H9 (cell line): ENCODE measurements at regions not wholly inside any gene's neighbourhood (a gene's known extent, or its start where the extent isn't known, plus 50 kb on each side); places are given as distances from the start of the nearest gene placed in this dataset.

Experiments
- DNase-seq: peaks from one replicate; pipeline ENCODE4 v3.0.0-alpha.2; 2017
- H2AFZ ChIP-seq: one replicate; pipeline ENCODE4 v1.6.1; 2013; ENCODE audit warnings: mild to moderate bottlenecking, low read length, control low read depth, moderate library complexity
- H2AK5ac ChIP-seq: 2 replicates; pipeline ENCODE4 v1.6.1; 2013; ENCODE audit warnings: low read length, control low read depth, mixed read lengths; ENCODE audit not compliant: insufficient read length
- H2BK120ac ChIP-seq: one replicate; pipeline ENCODE4 v1.6.1; 2013; ENCODE audit warnings: low read depth, mild to moderate bottlenecking, low read length, control low read depth, inconsistent platforms; ENCODE audit not compliant: poor library complexity, severe bottlenecking
- H2BK12ac ChIP-seq: 2 replicates; pipeline ENCODE4 v1.6.1; 2013; ENCODE audit warnings: low read length, control low read depth, mixed read lengths, low read depth; ENCODE audit not compliant: insufficient read length
- H2BK15ac ChIP-seq: 2 replicates; pipeline ENCODE4 v1.6.1; 2013; ENCODE audit warnings: low read depth, low read length, control low read depth
- H2BK20ac ChIP-seq: one replicate; pipeline ENCODE4 v1.6.1; 2013; ENCODE audit warnings: low read depth, mild to moderate bottlenecking, low read length, control low read depth, inconsistent platforms; ENCODE audit not compliant: poor library complexity, severe bottlenecking
- H2BK5ac ChIP-seq: 2 replicates; pipeline ENCODE4 v1.6.1; 2013; ENCODE audit warnings: low read length, control low read depth, mixed read lengths; ENCODE audit not compliant: insufficient read length
- H3K14ac ChIP-seq: 2 replicates; pipeline ENCODE4 v1.6.1; 2013; ENCODE audit warnings: low read length, control low read depth; ENCODE audit not compliant: insufficient read depth
- H3K18ac ChIP-seq: 2 replicates; pipeline ENCODE4 v1.6.1; 2013; ENCODE audit warnings: low read depth, mild to moderate bottlenecking, mixed read lengths, low read length, control low read depth; ENCODE audit not compliant: insufficient read length
- H3K23ac ChIP-seq: 2 replicates; pipeline ENCODE4 v1.6.1; 2013; ENCODE audit warnings: low read length, control low read depth, mixed read lengths, low read depth; ENCODE audit not compliant: insufficient read length
- H3K23me2 ChIP-seq: 2 replicates; pipeline ENCODE4 v1.6.1; 2013; ENCODE audit warnings: low read depth, mild to moderate bottlenecking, mixed read lengths, low read length, control low read depth; ENCODE audit not compliant: insufficient read length, poor library complexity, severe bottlenecking
- H3K27ac ChIP-seq: 2 replicates; pipeline ENCODE4 v1.5.1; 2013; ENCODE audit warnings: low read length, control low read depth, mixed read lengths, low read depth; ENCODE audit not compliant: insufficient read length
- H3K27me3 ChIP-seq: 2 replicates; pipeline ENCODE4 v1.6.1; 2013; ENCODE audit warnings: low read length, control low read depth, inconsistent platforms; ENCODE audit not compliant: insufficient read depth
- H3K4ac ChIP-seq: 2 replicates; pipeline ENCODE4 v1.6.1; 2013; ENCODE audit warnings: low read depth, mild to moderate bottlenecking, control low read depth, inconsistent platforms, low read length, moderate library complexity
- H3K4me1 ChIP-seq: 2 replicates; pipeline ENCODE4 v1.6.1; 2013; ENCODE audit warnings: low read length, control low read depth, inconsistent platforms; ENCODE audit not compliant: insufficient read depth
- H3K4me2 ChIP-seq: 2 replicates; pipeline ENCODE4 v1.6.1; 2013; ENCODE audit warnings: low read length, control low read depth, mixed read lengths; ENCODE audit not compliant: insufficient read length, insufficient read depth
- H3K56ac ChIP-seq: 2 replicates; pipeline ENCODE4 v1.6.1; 2013; ENCODE audit warnings: low read depth, mild to moderate bottlenecking, mixed read lengths, low read length, control low read depth; ENCODE audit not compliant: insufficient read length
- H3K79me1 ChIP-seq: 2 replicates; pipeline ENCODE4 v1.6.1; 2013; ENCODE audit warnings: low read depth, mild to moderate bottlenecking, moderate library complexity, low read length, control low read depth, inconsistent platforms; ENCODE audit not compliant: insufficient read depth, poor library complexity, severe bottlenecking
- H3K79me2 ChIP-seq: 2 replicates; pipeline ENCODE4 v1.6.1; 2013; ENCODE audit warnings: low read length, control low read depth, inconsistent platforms; ENCODE audit not compliant: insufficient read depth
- H3K9ac ChIP-seq: 2 replicates; pipeline ENCODE4 v1.6.1; 2013; ENCODE audit warnings: low read length, control low read depth, mixed read lengths; ENCODE audit not compliant: insufficient read length; ENCODE audit errors: extremely low read depth
- H3K9me3 ChIP-seq: one replicate; pipeline ENCODE4 v1.6.1; 2013; ENCODE audit warnings: low read depth, low read length, inconsistent platforms; ENCODE audit not compliant: control insufficient read depth
- H3T11ph ChIP-seq: one replicate; pipeline ENCODE4 v1.6.1; 2013; ENCODE audit warnings: mild to moderate bottlenecking, low read length, control low read depth, inconsistent platforms
- H4K20me1 ChIP-seq: one replicate; pipeline ENCODE4 v1.6.1; 2013; ENCODE audit not compliant: control insufficient read depth, insufficient read length, insufficient read depth
- H4K5ac ChIP-seq: 2 replicates; pipeline ENCODE4 v1.6.1; 2013; ENCODE audit warnings: low read depth, mild to moderate bottlenecking, mixed read lengths, low read length, control low read depth; ENCODE audit not compliant: insufficient read length
- H4K8ac ChIP-seq: replicated peaks from 2 replicates; pipeline ENCODE4 v1.6.1; 2013; ENCODE audit warnings: low read length, control low read depth, mixed read lengths, low read depth; ENCODE audit not compliant: insufficient read length
- H4K91ac ChIP-seq: 2 replicates; pipeline ENCODE4 v1.6.1; 2013; ENCODE audit warnings: low read depth, mild to moderate bottlenecking, moderate library complexity, mixed read lengths, low read length, control low read depth; ENCODE audit not compliant: insufficient read length
- H3K27ac Mint-ChIP-seq, 3 experiments: 2 replicates in 2 of 3; 3 replicates in 1 of 3; pipeline ENCODE4 v1.8.0; 2020 to 2021; ENCODE audit warnings: mixed read lengths in 3 of 3, mild to moderate bottlenecking in 1 of 3, moderate library complexity in 1 of 3
- H3K27me3 Mint-ChIP-seq: 2 replicates; pipeline ENCODE4 v1.8.0; 2021; ENCODE audit warnings: low read depth, mild to moderate bottlenecking, moderate library complexity, mixed read lengths
- H3K36me3 Mint-ChIP-seq, 3 experiments: 2 replicates in 2 of 3; 3 replicates in 1 of 3; pipeline ENCODE4 v1.8.0; 2020 to 2021; ENCODE audit warnings: low read depth in 3 of 3, mixed read lengths in 3 of 3; ENCODE audit not compliant: insufficient read depth in 1 of 3
- H3K4me1 Mint-ChIP-seq, 2 experiments: 2 replicates each; pipeline ENCODE4 v1.8.0; 2020; ENCODE audit warnings: mixed read lengths in 2 of 2
- H3K4me3 Mint-ChIP-seq, 2 experiments: 2 replicates in 1 of 2; 3 replicates in 1 of 2; pipeline ENCODE4 v1.8.0; 2020 to 2021; ENCODE audit warnings: mild to moderate bottlenecking in 2 of 2, mixed read lengths in 2 of 2, moderate library complexity in 1 of 2
- H3K9me3 Mint-ChIP-seq, 2 experiments: 2 replicates in 1 of 2; 3 replicates in 1 of 2; pipeline ENCODE4 v1.8.0; 2020; ENCODE audit warnings: mild to moderate bottlenecking in 2 of 2, mixed read lengths in 2 of 2, moderate library complexity in 1 of 2
- whole genome bisulfite sequencing: extraction: QIAGEN DNeasy Blood & Tissue Kit; methylation state at CpG from one replicate; pipeline ENCODE4 v1.1.7; 2013; ENCODE audit warnings: missing lambda C conversion rate, low lambda C conversion rate, mixed read lengths; ENCODE audit not compliant: insufficient read length; ENCODE audit errors: extremely low coverage; 5-methylcytosine and 5-hydroxymethylcytosine counted together
- TF ChIP-seq, protein P1 (sequence below): fragments of 200-600 bp; sonication (generic); conservative IDR thresholded peaks from 3 replicates; pipeline ENCODE4 v1.8.0; 2021; ENCODE audit warnings: antibody characterized with exemption, mild to moderate bottlenecking

- Histone ChIP-seq H3K79me1 (no peaks in the 10 kb centered on the region), H2BK20ac (no peak overlapping the region), H4K91ac (no peak overlapping the region), H3K18ac (no peak overlapping the region), H3K23ac (no peak overlapping the region), H2BK5ac (no peak overlapping the region), H3K27ac (no peak overlapping the region), H3K79me2 (no peaks in the 10 kb centered on the region), H2BK12ac (no peak overlapping the region), H3K4me2 (no peak overlapping the region), H3K4me1 (no peaks in the 10 kb centered on the region; the same call in 1 of the 2 replicates), H3K56ac (no peak overlapping the region), H2AK5ac (no peak overlapping the region), H3K4ac (no peak overlapping the region), H4K5ac (no peak overlapping the region), H3T11ph (no peak overlapping the region), H3K9me3 (no peaks in the 10 kb centered on the region), H3K14ac (no peak overlapping the region), H2BK15ac (no peak overlapping the region), H2BK120ac (no peak overlapping the region), H2AFZ (no peak overlapping the region), H4K8ac (no peak overlapping the region), H3K27me3 (no peaks in the 10 kb centered on the region), H3K9ac (no peak overlapping the region), H4K20me1 (no peaks in the 10 kb centered on the region), H3K23me2 (no peaks in the 10 kb centered on the region)
- H3K27ac Mint-ChIP-seq: no peak overlapping the region; a peak in 1 of 7 replicates
- H3K9me3 Mint-ChIP-seq: no peaks in the 10 kb centered on the region
- H3K4me1 Mint-ChIP-seq: peaks cover 6 to 8% of the 10 kb centered on the region in 2 experiments
- H3K27me3 Mint-ChIP-seq: no peaks in the 10 kb centered on the region
- no peaks in the 10 kb centered on the region for H3K36me3 Mint-ChIP-seq
- WGBS: no CpG with 5 or more reads among the region's 2 CpGs
- no peak for DNase-seq
- TF ChIP-seq, protein P1, sequence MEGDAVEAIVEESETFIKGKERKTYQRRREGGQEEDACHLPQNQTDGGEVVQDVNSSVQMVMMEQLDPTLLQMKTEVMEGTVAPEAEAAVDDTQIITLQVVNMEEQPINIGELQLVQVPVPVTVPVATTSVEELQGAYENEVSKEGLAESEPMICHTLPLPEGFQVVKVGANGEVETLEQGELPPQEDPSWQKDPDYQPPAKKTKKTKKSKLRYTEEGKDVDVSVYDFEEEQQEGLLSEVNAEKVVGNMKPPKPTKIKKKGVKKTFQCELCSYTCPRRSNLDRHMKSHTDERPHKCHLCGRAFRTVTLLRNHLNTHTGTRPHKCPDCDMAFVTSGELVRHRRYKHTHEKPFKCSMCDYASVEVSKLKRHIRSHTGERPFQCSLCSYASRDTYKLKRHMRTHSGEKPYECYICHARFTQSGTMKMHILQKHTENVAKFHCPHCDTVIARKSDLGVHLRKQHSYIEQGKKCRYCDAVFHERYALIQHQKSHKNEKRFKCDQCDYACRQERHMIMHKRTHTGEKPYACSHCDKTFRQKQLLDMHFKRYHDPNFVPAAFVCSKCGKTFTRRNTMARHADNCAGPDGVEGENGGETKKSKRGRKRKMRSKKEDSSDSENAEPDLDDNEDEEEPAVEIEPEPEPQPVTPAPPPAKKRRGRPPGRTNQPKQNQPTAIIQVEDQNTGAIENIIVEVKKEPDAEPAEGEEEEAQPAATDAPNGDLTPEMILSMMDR: no peak
- no peak overlapping the region for H3K4me3 Mint-ChIP-seq
Measured at GRCh38 chr3:94615275-94616065, 552.6 kb downstream of the NSUN3 start.
